IMR-90 (cell line): ENCODE measurements at regions not wholly inside any gene's neighbourhood (a gene's known extent, or its start where the extent isn't known, plus 50 kb on each side); places are given as distances from the start of the nearest gene placed in this dataset.

Experiments used
- ATAC-seq: fragments of 200-7000 bp; cut with Tn5 transposase; 2 replicates; pipeline ENCODE4 v1.9.1; 2020; ENCODE audit warnings: low read depth, mild to moderate bottlenecking, moderate library complexity
- BruUV-seq: library from RNA; stranded (reverse); fragments of 400-500 nt; replicated peaks from 2 replicates; lab custom pipeline; 2021; lab: Mats Ljungman, UMichigan
- CTCF ChIA-PET: fragments of 300-600 bp; formaldehyde crosslinking; extraction: SDS; loops from one replicate; lab custom pipeline; 2021; ENCODE audit warnings: antibody characterized with exemption; lab: Yijun Ruan, JAX
- POLR2A ChIA-PET: fragments of 300-600 bp; sonication (Branson Sonifier 250); formaldehyde crosslinking; loops from one replicate; lab custom pipeline; 2022; ENCODE audit warnings: antibody characterized with exemption; ENCODE audit not compliant: unreplicated experiment; lab: Charles Lee
- DNase-seq: peaks from one replicate; pipeline ENCODE4 v3.0.0; 2013
- H2AFZ ChIP-seq: replicated peaks from 2 replicates; pipeline ENCODE3; 2013; ENCODE audit warnings: low read length, mild to moderate bottlenecking; ENCODE audit not compliant: poor library complexity
- H2AK5ac ChIP-seq: 2 replicates; pipeline ENCODE4 v1.6.1; 2013; ENCODE audit warnings: low read depth, low read length, inconsistent platforms
- H2AK9ac ChIP-seq: replicated peaks from 2 replicates; pipeline ENCODE3; 2013; ENCODE audit warnings: mild to moderate bottlenecking, low read depth, low read length, moderate library complexity; ENCODE audit not compliant: poor library complexity
- H2BK120ac ChIP-seq: 2 replicates; pipeline ENCODE4 v1.6.1; 2013; ENCODE audit warnings: low read depth, low read length, inconsistent platforms
- H2BK15ac ChIP-seq: 3 replicates; pipeline ENCODE4 v1.6.1; 2013; ENCODE audit warnings: low read depth, low read length, inconsistent platforms
- H2BK20ac ChIP-seq: 2 replicates; pipeline ENCODE4 v1.6.1; 2013; ENCODE audit warnings: low read depth, mild to moderate bottlenecking, inconsistent platforms, low read length, moderate library complexity
- H2BK5ac ChIP-seq: 2 replicates; pipeline ENCODE4 v1.6.1; 2013; ENCODE audit warnings: mild to moderate bottlenecking, low read depth, low read length, inconsistent platforms; ENCODE audit not compliant: poor library complexity, severe bottlenecking
- H3K14ac ChIP-seq: replicated peaks from 2 replicates; pipeline ENCODE4 v1.6.1; 2013; ENCODE audit warnings: low read depth, low read length, inconsistent platforms
- H3K18ac ChIP-seq: 2 replicates; pipeline ENCODE4 v1.6.1; 2013; ENCODE audit warnings: low read depth, low read length, control low read depth
- H3K23ac ChIP-seq: 2 replicates; pipeline ENCODE4 v1.6.1; 2013; ENCODE audit warnings: low read depth, low read length, inconsistent platforms
- H3K27ac ChIP-seq: 2 replicates; pipeline ENCODE4 v1.5.1; 2013; ENCODE audit warnings: mild to moderate bottlenecking, control low read depth, low read length; ENCODE audit not compliant: insufficient read depth
- H3K27me3 ChIP-seq: 2 replicates; pipeline ENCODE4 v1.6.1; 2013; ENCODE audit warnings: low read length; ENCODE audit not compliant: control insufficient read depth, insufficient read depth
- H3K36me3 ChIP-seq: 2 replicates; pipeline ENCODE4 v1.6.1; 2013; ENCODE audit warnings: low read length, mixed read lengths; ENCODE audit not compliant: control insufficient read depth, insufficient read depth
- H3K4ac ChIP-seq: 2 replicates; pipeline ENCODE4 v1.6.1; 2013; ENCODE audit warnings: low read depth, low read length, inconsistent platforms
- H3K4me1 ChIP-seq: 2 replicates; pipeline ENCODE4 v1.6.1; 2013; ENCODE audit warnings: low read length, mixed read lengths; ENCODE audit not compliant: control insufficient read depth, insufficient read depth
- H3K4me2 ChIP-seq: 2 replicates; pipeline ENCODE4 v1.6.1; 2013; ENCODE audit warnings: low read depth, mild to moderate bottlenecking, control low read depth, low read length, moderate library complexity
- H3K4me3 ChIP-seq: 2 replicates; pipeline ENCODE4 v1.5.1; 2013; ENCODE audit warnings: low read depth, mild to moderate bottlenecking, control low read depth, low read length, moderate library complexity; ENCODE audit not compliant: insufficient read depth
- H3K56ac ChIP-seq: 2 replicates; pipeline ENCODE4 v1.6.1; 2013; ENCODE audit warnings: low read length, inconsistent platforms; ENCODE audit not compliant: insufficient read depth; ENCODE audit errors: extremely low read depth
- H3K79me1 ChIP-seq, 2 experiments: 2 replicates each; pipeline ENCODE4 v1.6.1; 2013; ENCODE audit warnings: low read length in 2 of 2, inconsistent platforms in 1 of 2, low read depth in 1 of 2
- H3K9ac ChIP-seq: 2 replicates; pipeline ENCODE4 v1.6.1; 2013; ENCODE audit warnings: low read depth, low read length, control low read depth
- H3K9me1 ChIP-seq: 2 replicates; pipeline ENCODE4 v1.6.1; 2013; ENCODE audit warnings: low read length, inconsistent platforms; ENCODE audit not compliant: insufficient read depth
- H3K9me3 ChIP-seq: 2 replicates; pipeline ENCODE4 v1.6.1; 2013; ENCODE audit warnings: low read length; ENCODE audit not compliant: control insufficient read depth, insufficient read depth
- H4K20me1 ChIP-seq: 2 replicates; pipeline ENCODE4 v1.6.1; 2013; ENCODE audit warnings: low read length, inconsistent platforms; ENCODE audit not compliant: insufficient read depth
- H4K5ac ChIP-seq: 2 replicates; pipeline ENCODE4 v1.6.1; 2013; ENCODE audit warnings: mild to moderate bottlenecking, low read depth, low read length, control low read depth
- H4K8ac ChIP-seq, 2 experiments: 2 replicates each; pipeline ENCODE4 v1.6.1; 2013; ENCODE audit warnings: low read depth in 2 of 2, low read length in 2 of 2, control low read depth in 1 of 2, inconsistent platforms in 1 of 2
- H4K91ac ChIP-seq: 2 replicates; pipeline ENCODE4 v1.6.1; 2013; ENCODE audit warnings: low read depth, low read length, inconsistent platforms; ENCODE audit not compliant: insufficient read depth
- CEBPB ChIP-seq: IDR thresholded peaks from 2 replicates; pipeline ENCODE4 v1.6.1; 2012; ENCODE audit warnings: low read depth, low read length, improper control_type of control experiment
- CHD1 ChIP-seq: IDR thresholded peaks from 2 replicates; pipeline ENCODE4 v1.6.1; 2012; ENCODE audit warnings: low read depth, low read length, improper control_type of control experiment
- FOS ChIP-seq: fragments of 150-350 bp; IDR thresholded peaks from 2 replicates; pipeline ENCODE4 v1.6.1; 2016; ENCODE audit warnings: low read depth, low read length
- MXI1 ChIP-seq: IDR thresholded peaks from 2 replicates; pipeline ENCODE4 v1.6.1; 2012; ENCODE audit warnings: low read depth, mild to moderate bottlenecking, low read length, moderate library complexity, borderline replicate concordance
- NFE2L2 ChIP-seq: fragments of 150-350 bp; IDR thresholded peaks from 2 replicates; pipeline ENCODE4 v1.6.1; 2016; ENCODE audit warnings: low read depth, mild to moderate bottlenecking, low read length
- RAD21 ChIP-seq: IDR thresholded peaks from 2 replicates; pipeline ENCODE4 v1.6.1; 2012; ENCODE audit warnings: low read length, improper control_type of control experiment
- RFX5 ChIP-seq: IDR thresholded peaks from 2 replicates; pipeline ENCODE4 v1.8.0; 2012; ENCODE audit warnings: low read depth, mild to moderate bottlenecking, low read length, moderate library complexity
- SMC3 ChIP-seq: fragments of 150-350 bp; IDR thresholded peaks from 2 replicates; pipeline ENCODE4 v1.6.1; 2016; ENCODE audit warnings: low read depth, mild to moderate bottlenecking, antibody characterized with exemption, low read length, moderate library complexity
- WGBS, 2 experiments: methylation state at CpG; one replicate each; pipeline versions ENCODE4 v1.1.5 to v1.1.7; 2013; ENCODE audit warnings: missing lambda C conversion rate in 2 of 2; ENCODE audit not compliant: insufficient read length in 1 of 2; ENCODE audit errors: extremely low coverage in 2 of 2; 5-methylcytosine and 5-hydroxymethylcytosine counted together
- dilution Hi-C: fragments of 300-500 bp; cut with HindIII; formaldehyde crosslinking; loops from one replicate; pipeline ENCODE4 v1.14.3; 2018; ENCODE audit warnings: low sequenced_read_pairs; ENCODE audit not compliant: unreplicated experiment
- in situ Hi-C: fragments of 300-500 bp; cut with MboI; formaldehyde crosslinking; loops from 3 replicates; pipeline ENCODE4 v1.14.3; 2019; ENCODE audit warnings: low sequenced_read_pairs, inconsistent platforms, mixed read lengths
- intact Hi-C: fragments of 100-400 bp; cut with micrococcal nuclease; formaldehyde crosslinking; loops from 2 replicates; pipeline ENCODE4 v1.10.0; 2022

GRCh38 chr21:22125581-22125980, 1127.4 kb downstream of the NCAM2 start:
- POLR2A ChIA-PET: no interaction called here
- no peak for ATAC-seq
- Histone ChIP-seq H3K36me3 (no peaks in the 10 kb centered on the region), H4K5ac (no peak overlapping the region), H3K9me3 (peaks cover 18% of the 10 kb centered on the region), H3K9ac (no peak overlapping the region), H3K4me1 (no peaks in the 10 kb centered on the region), H2BK120ac (no peak overlapping the region), H3K14ac (no peak overlapping the region), H2AFZ (no peak overlapping the region), H2BK20ac (no peak overlapping the region), H3K4me3 (no peak overlapping the region), H2BK5ac (no peak overlapping the region), H3K9me1 (no peaks in the 10 kb centered on the region), H3K56ac (no peak overlapping the region), H2AK9ac (no peak overlapping the region), H4K91ac (no peak overlapping the region), H3K79me1 (no peaks in the 10 kb centered on the region), H4K20me1 (no peaks in the 10 kb centered on the region), H3K27ac (no peak overlapping the region), H3K4me2 (no peak overlapping the region), H2BK15ac (no peak overlapping the region), H3K4ac (no peak overlapping the region), H3K18ac (no peak overlapping the region), H3K23ac (no peak overlapping the region), H3K27me3 (no peaks in the 10 kb centered on the region), H4K8ac (no peak overlapping the region), H2AK5ac (no peak overlapping the region)
- CTCF ChIA-PET: no interaction called here
- dilution Hi-C loops: no loop called here
- DNase-seq: no peak
- in situ Hi-C loops: no loop called here
- WGBS, 2 experiments: no CpG with 5 or more reads among the region's 2 CpGs
- BruUV-seq: no TSS peak
- intact Hi-C loops: no loop called here
- TF ChIP-seq SMC3 (no peak), CEBPB (no peak), RFX5 (no peak), RAD21 (no peak), NFE2L2 (no peak), CHD1 (no peak), MXI1 (no peak), FOS (no peak)
